ENCODE measurements at regions not wholly inside any gene's neighbourhood (a gene's known extent, or its start where the extent isn't known, plus 50 kb on each side); places are given as distances from the start of the nearest gene placed in this dataset.

- H3K4me3 ChIP-seq (ENCODE audit: low read length), result no peak overlapping the region
- no peak for DNase-seq (ENCODE audit: low read depth)
- TF ChIP-seq, protein P1, sequence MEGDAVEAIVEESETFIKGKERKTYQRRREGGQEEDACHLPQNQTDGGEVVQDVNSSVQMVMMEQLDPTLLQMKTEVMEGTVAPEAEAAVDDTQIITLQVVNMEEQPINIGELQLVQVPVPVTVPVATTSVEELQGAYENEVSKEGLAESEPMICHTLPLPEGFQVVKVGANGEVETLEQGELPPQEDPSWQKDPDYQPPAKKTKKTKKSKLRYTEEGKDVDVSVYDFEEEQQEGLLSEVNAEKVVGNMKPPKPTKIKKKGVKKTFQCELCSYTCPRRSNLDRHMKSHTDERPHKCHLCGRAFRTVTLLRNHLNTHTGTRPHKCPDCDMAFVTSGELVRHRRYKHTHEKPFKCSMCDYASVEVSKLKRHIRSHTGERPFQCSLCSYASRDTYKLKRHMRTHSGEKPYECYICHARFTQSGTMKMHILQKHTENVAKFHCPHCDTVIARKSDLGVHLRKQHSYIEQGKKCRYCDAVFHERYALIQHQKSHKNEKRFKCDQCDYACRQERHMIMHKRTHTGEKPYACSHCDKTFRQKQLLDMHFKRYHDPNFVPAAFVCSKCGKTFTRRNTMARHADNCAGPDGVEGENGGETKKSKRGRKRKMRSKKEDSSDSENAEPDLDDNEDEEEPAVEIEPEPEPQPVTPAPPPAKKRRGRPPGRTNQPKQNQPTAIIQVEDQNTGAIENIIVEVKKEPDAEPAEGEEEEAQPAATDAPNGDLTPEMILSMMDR (conservative IDR thresholded peaks at IDR 0.05; ENCODE audit: low read length), result no peak
Observed at GRCh38 chr18:25843791-25844190, 246.6 kb downstream of the SS18 start.

DNA sequence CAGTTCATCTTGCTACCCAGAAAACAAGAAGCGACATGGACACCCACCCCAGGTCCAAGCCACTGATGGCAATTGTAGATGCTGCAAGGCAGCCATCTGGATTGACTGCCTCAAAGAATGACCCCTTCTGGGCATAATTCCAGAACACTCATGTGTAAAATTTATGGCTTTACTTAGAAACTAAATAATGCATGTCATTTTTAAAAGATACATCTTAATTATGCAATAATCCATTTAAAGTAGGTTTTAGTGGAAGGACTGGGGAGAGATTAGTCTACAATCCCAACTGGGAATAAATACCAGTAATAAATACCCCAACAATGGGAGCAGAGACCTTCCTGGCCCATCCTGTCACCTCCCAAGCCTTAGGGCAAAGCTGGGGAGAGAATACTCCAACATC is 247.7 kb downstream of the SS18 start:
- TF ChIP-seq, protein P1 (conservative IDR thresholded peaks at IDR 0.05; ENCODE audit: low read length), result no peak
- H3K4me3 ChIP-seq (ENCODE audit: low read length), result no peak overlapping the region
- no peak for DNase-seq (ENCODE audit: low read depth)

DNA sequence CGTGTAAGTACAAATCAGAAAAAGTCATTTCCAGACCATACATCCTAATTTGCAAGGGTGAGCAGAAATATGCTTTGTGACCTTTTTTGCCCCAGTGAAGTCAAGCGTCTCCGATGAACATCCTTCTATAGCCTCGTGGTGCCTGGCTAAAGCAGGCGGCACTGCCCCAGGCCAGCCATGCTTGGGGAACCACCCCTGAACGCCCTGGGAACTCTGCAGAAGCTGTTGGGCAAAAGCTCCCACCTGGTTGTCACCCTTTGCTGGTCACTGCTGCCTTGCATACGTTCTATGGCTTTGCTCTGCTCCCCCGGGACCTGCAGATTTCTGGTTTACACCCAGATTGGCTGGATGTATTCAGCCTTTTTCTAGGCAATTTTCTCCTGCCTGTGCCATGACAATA is 256.4 kb downstream of the SS18 start:
- no peak overlapping the region for H3K4me3 ChIP-seq (ENCODE audit: low read length)
- DNase-seq (ENCODE audit: low read depth), result no peak
- TF ChIP-seq, protein P1 (conservative IDR thresholded peaks at IDR 0.05; ENCODE audit: low read length), result no peak

- TF ChIP-seq, protein P1 (conservative IDR thresholded peaks at IDR 0.05; ENCODE audit: low read length), result peak; percentile 94
- DNase-seq (ENCODE audit: low read depth), result peak; percentile 71
- no peak overlapping the region for H3K4me3 ChIP-seq (ENCODE audit: low read length)
Observed at GRCh38 chr18:25832001-25832604, 258.3 kb downstream of the SS18 start.

DNA sequence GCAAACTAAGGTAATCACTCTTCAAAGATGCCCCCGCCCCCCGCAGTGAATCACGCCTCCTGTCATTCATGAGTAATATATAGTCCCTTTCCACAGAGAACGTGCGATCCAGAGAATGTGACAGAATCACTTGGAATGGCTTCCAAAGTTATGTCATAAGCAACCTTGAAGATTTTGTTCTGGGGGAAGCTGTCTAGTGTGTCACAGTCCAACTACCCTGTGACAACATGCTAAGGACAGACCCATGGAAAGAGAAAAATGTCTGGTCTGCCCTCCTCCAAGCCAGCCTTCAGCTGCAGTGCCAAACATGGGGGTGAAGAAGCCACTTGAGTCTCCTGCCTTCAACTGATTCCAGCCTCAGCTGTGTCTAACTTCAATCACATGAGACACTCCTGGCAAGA is 259.1 kb downstream of the SS18 start:
- TF ChIP-seq, protein P1 (conservative IDR thresholded peaks at IDR 0.05; ENCODE audit: low read length), result no peak
- DNase-seq (ENCODE audit: low read depth), result no peak
- H3K4me3 ChIP-seq (ENCODE audit: low read length), result no peak overlapping the region

GRCh38 chr18:25830787-25831186 is 259.6 kb downstream of the SS18 start:
- H3K4me3 ChIP-seq (ENCODE audit: low read length), result no peak overlapping the region
- TF ChIP-seq, protein P1 (conservative IDR thresholded peaks at IDR 0.05; ENCODE audit: low read length), result no peak
- DNase-seq (ENCODE audit: low read depth), result peak; percentile 77

GRCh38 chr18:25827961-25828561 is 262.4 kb downstream of the SS18 start:
- TF ChIP-seq, protein P1 (conservative IDR thresholded peaks at IDR 0.05; ENCODE audit: low read length), result no peak
- no peak overlapping the region for H3K4me3 ChIP-seq (ENCODE audit: low read length)
- DNase-seq (ENCODE audit: low read depth), result peak; percentile 55

All from AG10803 (cell line).